GM18498 (cell line): ENCODE measurements at regions not wholly inside any gene's neighbourhood (a gene's known extent, or its start where the extent isn't known, plus 50 kb on each side); places are given as distances from the start of the nearest gene placed in this dataset.

Experiments used
- ATAC-seq: cut with Tn5 transposase; IDR thresholded peaks from one replicate; pipeline ENCODE4 v1.9.1; 2021; ENCODE audit warnings: mild to moderate bottlenecking, moderate library complexity; ENCODE audit not compliant: unreplicated experiment

DNA sequence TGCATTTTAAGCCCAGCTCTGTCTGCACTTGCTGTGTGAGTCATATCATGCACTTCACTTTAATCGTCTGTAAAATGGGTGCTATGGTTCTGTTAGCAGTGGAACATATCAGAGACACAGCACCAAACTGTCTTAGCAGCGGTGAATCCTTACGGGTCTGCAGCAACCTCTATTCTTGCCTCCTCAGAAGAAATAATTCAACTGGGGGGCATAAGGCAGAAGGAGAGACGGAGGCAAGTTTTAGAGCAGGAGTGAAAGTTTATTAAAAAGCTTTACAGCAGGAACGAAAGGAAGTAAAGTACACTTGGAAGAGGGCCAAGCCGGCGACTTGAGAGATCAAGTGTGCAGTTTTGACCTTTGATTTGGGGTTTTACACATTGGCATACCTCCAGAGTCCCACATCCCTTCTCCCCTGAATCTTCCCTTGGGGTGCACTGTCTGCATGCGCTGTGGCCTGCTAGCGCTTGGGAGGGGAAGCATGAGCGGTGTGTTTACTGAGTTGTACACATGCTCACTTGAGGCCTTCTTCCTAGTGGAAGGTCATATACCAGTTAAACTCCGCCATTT lies 109.8 kb downstream of the DDX1 start:
- ATAC-seq = no peak

DNA sequence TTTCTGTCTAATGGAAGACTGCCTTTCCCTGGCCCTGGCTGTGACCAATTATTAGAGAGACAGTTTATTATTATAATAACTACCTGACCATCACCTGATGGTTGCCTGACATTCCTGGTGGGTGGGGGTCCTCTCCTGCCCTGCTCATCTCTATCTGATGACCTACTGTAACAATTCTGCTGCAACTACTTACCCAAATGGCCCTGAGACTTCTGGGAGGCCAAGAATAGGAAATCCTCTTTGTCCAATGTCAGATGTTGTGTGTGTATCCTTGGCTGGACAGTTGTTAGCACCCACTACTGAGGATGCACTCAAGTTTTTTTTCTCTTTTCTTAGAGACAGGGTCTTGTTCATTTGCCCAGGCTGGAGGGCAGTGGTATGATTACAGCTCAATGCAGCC lies 110.3 kb downstream of the DDX1 start:
- ATAC-seq = no peak

DNA sequence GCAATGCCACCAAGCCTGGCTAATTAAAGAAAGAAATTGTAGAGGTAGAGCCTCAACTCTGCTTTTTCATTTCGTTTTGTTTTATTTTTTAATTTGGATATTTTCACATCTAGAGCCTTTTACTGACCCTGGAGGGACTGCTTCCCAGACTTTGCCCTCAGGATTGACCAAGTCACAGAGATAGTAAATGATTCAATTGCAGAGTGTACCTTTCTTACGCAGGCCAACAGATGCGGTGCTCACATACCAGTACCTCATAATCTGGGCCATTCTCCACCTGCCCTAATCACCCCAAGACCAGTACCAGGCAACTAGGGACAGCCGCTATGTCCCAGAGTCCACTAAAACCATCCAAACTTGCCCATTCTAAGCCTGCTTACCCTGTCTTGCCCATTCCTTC lies 110.8 kb downstream of the DDX1 start:
- ATAC-seq = no peak

DNA sequence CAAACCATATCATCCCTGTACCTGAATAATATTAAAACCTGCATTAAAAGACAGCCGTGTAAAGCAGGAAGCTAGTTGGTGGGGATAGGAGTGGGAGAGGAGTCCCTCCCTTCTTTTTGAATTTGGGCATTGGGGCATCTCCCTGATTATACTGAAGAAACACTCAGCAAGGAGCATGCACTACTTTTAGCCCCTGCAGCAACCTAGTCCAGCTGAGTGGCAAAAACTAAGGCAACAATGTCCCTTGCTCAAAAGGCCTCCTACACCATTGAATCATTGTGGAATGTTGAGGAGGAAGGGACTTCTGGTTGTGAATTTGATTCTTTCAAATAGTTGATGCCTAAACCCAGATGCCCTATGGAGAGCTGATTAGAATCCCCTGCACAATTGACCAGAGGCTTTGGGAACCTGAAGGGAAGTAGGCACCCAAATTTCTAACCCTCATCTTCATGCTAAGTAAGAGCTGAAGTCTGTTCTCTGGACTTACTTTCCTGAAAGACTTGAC lies 111.7 kb downstream of the DDX1 start:
- no peak for ATAC-seq

DNA sequence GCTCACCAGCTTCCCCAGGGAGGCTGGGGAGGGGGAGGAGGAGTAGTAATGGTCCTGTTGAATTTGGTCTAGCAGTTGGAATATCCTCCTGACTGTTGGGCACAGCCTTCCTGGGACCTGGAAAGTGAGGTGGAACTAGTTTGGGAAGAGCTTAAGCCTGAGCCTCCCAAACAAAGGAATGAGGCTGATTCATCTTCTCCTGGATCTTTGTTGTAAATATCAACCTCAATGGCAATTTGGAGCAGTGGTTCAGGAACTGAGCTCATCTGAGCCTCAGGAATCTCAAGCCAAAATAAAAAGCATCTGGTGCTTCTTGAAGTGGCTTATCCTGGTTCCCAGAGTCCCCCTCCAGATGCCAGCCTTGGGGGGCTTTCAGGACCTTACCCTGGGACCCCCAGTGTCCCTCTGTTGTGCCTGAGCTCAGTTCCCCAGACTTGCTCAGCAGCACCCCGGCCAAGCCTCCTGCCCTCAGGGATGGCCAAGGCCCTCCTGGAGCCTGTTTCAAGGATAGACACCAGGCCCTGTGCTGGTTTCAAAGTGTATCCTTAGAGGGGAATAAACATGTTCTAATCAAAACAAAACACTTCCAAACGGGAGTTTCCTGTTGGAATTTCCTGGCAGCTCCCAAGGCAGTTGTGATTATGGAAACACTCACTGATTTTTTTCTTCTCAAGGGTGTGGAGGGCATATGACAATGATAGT lies 112.6 kb downstream of the DDX1 start:
- ATAC-seq = no peak

DNA sequence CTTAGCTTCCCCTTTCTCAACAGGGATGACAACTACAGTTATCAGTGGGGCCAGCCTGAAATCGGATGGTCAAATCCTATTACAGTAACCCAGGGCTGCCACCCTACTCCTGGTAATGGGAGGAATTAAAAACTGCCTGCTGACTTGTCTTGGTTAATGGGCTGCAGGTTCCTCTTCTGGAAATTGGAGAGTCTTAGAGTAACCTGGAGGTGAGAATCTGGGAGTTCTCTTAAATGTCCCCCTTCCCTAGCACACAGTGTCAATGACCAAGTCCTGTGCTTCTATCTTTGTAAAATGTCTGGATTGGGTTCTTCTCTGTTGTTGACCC lies 113.1 kb downstream of the DDX1 start:
- no peak for ATAC-seq

DNA sequence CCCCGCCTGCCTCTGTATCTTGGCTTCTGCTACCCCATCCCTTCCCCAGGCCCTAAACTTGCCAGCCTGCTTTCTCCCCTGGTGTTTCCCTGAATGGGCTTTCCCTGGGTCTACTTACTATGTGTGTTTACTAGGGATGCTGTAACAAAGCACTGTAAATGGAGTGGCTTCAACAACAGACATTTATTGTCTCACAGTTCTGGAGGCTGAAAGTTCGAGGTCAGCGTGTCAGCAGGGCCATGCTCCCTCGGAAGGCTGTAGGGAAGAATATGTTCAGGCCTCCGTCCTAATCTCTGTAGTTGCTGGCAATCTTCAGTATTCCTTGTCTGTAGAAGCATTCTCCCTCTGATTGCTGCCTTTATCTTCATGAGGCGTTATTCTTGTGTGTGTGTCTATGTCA lies 113.6 kb downstream of the DDX1 start:
- ATAC-seq = no peak

DNA sequence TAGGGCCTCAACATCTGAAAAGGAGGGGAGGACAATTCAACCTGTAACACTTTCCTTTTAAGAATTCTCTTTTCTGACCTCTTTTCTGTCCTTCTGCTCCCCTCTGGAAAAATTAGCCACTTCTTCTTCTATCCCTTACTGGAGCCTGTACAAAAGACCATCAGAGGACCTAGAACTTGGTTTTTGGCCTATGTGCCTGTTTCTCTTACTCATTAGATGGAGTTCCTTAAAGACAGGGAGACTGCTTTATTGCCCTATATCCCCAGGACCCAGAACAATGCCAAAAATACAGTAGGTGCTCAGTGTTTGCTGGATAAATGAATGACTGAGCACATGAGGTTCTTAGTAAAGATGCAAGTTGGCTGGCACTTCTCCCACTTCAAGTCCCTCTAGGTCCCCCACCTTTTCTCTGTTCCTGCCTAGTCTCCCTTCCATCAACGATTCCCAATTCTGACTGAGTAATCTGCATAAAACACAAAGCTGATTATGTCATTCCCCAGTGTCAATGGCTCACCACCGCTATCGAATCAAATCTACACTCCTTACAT lies 114.2 kb downstream of the DDX1 start:
- no peak for ATAC-seq

DNA sequence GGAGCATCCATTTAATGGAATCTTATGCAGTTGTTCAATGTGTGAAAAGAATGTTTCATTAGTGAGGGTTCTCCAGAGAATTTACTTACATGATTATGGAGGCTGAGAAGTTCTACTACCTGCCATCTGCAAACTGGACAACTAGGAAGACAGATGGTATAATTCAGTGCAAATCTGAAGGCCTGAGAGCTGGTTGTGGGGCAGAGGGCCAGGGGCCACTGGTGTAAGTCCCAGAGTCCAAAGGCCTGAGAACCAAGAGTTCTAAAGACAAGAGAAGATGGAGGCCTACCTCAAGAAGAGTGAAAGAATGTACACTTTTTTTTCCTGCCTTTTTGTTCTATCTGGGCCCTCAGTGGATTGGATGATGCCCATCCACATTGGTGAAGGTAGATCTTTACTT lies 114.8 kb downstream of the DDX1 start:
- no peak for ATAC-seq

DNA sequence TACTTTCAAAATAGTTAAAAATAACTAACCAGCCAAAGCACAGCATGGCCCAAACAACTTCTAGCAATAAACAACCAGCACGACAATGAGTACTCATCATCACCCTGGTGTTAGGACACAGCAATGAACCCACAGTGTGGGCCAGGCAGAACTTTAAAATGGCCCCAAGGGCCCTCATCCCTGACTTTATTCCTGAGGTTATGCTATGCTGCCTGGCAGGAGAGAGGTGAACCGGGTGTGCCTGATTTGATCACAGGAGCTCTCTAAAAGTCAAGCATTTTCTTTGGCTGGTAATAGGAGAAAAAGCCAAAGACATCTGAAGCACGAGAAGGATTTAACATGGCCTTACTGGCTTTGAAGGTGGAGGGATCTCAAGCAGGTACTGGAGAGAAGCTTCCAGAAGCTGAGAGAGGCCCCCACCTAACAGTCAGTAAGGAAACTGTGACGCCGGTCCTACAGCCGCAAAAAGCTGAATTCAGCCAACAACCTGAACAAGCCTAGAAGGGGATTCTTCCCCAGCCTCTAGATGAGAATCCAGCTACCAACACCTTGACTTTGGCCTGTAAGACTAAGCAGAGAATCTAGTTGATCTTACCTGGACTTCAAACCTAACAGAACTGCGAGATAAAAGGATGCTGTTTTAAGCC lies 115.4 kb downstream of the DDX1 start:
- ATAC-seq = no peak

DNA sequence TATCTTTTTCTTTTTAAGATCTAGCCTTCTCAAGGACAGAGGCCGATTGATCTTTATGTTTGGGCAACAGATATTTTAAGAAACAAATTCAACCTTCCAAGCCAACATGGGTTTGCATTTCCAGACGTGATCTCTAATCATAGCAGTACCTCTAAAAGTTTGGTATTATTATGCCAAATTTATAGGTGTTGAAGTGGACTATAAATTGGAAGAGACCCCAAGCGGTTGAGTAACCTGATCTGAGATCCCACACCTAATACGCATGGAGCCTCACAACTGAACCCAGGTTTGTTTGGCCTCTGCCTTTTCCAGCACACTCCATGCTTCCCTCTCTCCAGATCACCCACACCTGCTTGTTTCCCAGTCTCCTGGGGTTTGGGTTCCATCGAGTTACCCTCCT lies 116.5 kb downstream of the DDX1 start:
- no peak for ATAC-seq

DNA sequence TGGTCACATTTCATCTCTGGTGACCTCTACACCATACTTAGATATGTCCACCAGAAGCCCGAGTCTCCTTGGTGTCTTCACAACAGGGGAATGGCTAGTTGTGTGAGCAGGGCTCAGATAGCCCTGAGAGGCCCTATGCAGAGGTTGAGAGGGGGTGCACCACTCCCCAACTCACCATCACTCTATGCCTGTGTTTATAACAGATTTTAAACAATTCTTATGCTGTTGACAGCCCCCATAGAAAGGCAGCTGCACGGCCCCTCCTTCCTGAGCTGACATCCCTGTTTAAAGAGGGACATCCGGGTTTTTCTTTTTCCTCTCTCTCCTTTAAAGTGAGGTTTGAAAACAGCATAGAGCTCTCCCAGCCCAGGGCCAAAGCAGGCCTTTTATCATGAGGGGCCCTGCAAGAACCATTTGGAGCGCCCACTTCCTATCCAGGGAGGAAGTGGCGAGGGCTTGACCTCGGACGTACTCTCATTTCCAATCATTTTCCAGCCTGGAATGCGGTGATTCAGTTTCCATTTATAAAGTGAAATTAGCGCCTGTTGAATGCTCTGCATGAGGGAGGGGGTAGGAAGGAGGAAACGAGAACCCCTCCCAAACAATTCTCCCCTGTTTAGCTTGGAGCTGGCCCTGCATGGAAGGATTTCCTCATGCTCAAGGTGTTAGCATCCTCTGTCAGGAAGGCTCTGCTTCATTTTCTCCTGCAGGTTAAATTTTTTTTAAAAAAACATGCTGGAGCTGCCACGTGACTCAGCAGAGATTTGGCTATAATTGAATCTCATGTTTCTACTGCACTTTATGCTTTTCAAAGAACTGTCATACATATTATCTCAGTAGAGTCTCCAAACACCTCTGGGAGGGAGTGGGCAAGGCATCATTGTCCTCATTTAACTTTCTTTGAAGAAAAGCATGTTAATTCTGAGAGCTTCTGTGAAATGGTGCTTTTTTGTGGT lies 117.5 kb downstream of the DDX1 start:
- ATAC-seq = no peak

DNA sequence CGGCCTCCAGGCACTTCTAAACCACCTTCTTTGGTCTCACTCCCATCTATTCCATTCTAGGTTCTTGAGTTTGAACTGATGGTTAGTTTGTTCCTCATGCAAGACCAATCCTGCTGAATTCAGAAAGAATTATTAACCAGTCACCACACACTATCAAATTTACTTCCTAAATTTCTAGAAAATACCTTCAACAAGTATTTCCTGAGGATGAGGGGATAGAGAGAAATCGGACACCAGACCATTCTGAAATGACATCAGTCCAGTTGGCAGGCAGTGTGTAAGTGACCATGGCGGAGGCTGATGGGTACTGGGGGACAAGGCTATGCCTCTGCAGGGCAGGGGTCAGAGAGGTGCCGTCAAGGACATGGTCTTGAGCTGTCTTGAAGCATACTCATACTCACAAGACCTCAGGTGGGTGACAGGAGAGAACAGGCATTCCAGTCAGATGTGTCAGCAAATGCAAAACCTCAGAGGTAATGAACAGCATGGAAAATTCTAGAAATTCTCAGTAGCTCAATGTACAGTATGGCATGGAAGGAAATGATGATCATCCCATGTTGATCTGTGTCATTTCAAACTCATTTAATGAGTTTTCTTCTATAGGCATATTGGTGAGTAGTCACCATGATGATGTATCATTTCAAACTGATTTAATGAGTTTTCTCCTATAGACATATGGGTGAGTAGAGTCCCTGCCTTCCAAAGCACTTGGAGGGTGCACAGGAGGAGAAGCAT lies 119.6 kb downstream of the DDX1 start:
- no peak for ATAC-seq

DNA sequence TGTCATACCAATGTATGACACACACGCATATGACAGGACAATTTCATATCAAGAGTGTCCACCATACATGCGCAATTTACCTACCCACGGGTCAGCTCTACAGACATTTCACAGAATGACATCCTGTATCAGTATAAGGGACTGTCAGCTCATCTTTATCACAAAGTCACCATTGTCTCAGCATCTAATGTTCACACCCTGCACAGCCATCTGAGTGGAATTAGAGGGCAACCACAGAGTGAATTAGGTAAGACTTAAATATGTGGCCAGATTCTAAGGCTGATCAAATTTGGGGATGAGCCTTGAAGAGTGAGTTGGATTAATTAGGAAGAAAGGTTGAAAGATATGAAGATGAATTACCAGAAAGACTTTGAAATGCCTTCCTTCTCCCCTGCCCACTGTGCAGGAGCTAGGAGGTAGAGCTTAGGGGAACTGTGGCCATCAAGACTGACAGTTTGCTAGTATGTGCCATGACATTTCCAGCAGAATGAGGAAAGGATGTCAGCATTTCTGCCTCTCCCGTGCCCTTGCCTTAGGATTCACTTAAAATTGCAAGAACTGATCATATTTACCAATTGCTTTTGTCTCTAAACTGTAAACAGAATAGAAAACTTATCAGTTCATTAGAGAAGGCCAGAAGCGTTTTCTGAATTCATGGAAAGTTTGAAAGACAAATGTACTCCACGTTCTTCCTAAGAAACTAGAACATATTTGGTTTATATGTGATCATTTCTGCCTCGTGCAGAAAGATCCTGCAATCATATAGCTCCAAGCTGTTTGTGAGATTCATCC lies 121.1 kb downstream of the DDX1 start:
- no peak for ATAC-seq

DNA sequence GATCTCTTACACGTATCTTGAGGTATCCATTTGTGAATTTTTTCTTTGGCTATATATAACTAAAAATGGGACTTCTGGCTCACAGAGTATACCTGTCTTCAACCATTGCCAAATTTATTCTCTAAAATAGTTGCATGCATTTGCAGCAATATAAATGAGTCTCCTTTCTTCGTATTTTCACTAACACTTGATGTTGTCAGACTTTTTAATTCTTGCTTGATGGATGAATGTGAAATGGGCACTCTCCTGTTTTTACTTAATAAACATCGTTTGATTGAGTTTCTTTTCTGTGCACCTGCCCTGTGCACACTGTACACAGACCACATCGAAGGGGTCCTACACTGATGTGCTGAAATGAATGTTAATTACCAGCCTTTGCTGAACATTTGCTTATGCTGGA lies 121.8 kb downstream of the DDX1 start:
- no peak for ATAC-seq

DNA sequence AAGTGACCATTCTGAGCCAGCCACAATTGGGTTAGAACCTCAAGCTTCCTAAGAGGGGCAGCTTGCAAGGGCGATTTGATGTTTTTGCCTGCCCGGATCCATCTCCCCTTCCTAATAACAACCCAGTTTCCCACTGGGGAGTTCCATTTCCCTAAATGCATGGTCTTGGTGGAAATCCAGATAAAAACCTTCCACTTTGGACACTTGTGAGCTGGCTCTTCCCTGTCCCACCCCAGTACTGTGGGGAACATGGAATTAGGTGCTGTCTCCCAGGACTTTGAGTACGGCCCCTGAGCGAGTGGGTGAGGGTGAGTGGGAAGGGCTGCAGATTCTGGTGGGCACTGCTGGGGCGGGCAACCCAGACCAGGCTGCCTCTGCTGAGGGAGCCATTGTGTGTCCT lies 122.3 kb downstream of the DDX1 start:
- ATAC-seq = no peak

DNA sequence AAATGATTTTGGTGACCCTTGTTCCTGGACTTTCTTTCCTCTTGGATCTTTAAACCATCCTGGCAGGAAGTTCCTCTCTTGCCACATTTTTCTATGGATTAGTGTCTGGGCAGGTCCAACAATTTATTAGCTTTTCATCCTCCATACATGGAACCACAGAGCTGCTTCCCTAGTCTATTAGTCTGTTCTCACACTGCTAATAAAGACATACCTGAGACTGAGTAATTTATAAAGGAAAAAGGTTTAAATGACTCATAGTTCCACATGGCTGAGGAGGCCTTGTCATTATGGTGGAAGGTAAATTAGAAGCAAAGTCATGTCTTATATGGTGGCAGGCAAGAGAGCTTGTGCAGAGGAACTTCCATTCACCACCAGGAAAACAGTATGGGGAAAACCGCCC lies 122.9 kb downstream of the DDX1 start:
- no peak for ATAC-seq

DNA sequence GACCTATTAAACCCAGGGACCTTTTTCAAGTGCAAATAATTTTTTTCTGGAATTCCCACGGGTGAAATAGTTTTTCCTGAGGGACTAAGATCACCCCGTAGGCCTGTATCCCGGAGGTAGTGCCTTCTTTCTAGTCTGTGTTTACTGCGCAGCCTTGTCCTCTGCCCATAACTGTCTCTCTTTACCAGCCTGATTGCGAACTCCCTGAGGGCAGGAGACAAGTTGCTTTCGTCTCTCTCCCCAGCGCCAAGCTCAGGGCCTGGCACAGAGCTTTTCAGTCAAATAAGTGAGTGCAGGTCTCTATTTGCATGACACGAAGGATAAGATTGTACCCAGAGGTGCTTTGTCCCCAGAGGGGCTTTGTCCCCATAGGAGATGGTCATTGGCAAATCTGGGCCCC lies 123.9 kb downstream of the DDX1 start:
- no peak for ATAC-seq

DNA sequence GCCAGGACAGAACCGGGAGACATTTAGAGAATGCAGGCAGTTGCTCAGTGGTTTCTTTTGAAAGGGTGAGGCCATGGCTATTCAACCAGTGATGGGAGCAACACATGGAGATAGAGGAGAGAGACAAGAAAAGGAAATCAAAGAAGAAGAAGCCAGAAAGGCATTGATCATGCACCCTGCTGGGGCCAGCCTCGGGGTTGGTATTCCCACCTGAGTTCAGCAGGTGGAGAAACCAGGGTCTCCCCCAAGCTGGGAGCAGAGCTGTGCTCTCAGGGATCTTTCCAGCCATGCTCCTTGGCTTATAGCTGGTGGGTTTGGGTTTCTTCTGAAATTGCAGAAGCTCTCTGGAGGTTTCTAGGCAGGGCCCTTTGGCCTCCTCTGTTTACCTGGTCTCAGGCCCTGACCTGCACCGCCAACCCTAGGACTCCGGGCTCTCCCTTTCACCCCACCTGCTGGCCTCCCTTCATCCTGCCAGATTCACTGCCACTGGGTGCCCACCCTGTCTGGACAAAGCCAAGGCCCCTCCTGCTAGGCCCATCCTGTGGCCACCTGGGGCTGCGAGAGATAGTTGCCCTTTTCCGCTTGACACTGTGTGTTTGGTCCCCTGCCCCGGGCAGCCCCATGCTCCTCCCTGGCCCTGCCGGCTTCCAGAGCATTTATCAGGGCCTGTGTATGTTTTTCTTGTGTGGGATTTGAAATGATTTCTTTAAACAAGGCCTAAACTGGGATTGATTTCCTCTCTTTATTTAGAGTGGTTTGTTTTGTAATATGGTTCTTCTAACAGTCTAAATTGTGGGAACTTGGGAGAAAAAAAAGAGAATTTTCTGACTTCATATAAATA lies 126.7 kb downstream of the DDX1 start:
- ATAC-seq = no peak
